Brain microvascular endothelial cell (primary cell): ENCODE measurements at regions not wholly inside any gene's neighbourhood (a gene's known extent, or its start where the extent isn't known, plus 50 kb on each side); places are given as distances from the start of the nearest gene placed in this dataset.
A peak's percentile ranks its signal among the peaks of the same experiment; 100 is the strongest.

ENCODE experiments used
- DNase-seq: peaks from one replicate; pipeline ENCODE4 v3.0.0-alpha.2; 2020
- H3K27ac ChIP-seq: fragments of 250-450 bp; sonication (Bioruptor Pico); 2 replicates; pipeline ENCODE4 v1.5.1; 2020; ENCODE audit warnings: mild to moderate bottlenecking, moderate library complexity
- H3K27me3 ChIP-seq: fragments of 250-450 bp; sonication (Bioruptor Pico); replicated peaks from 2 replicates; pipeline ENCODE4 v1.5.1; 2020; ENCODE audit warnings: mild to moderate bottlenecking
- H3K36me3 ChIP-seq: fragments of 250-450 bp; sonication (Bioruptor Pico); replicated peaks from 2 replicates; pipeline ENCODE4 v1.5.1; 2020; ENCODE audit warnings: mild to moderate bottlenecking
- H3K4me3 ChIP-seq: 2 replicates; pipeline ENCODE4 v1.5.1; 2011; ENCODE audit warnings: low read depth, mild to moderate bottlenecking, control low read depth, low read length, moderate library complexity
- in situ Hi-C: cut with HindIII; loops from 2 replicates; pipeline ENCODE4 v1.10.0; 2017; ENCODE audit warnings: low sequenced_read_pairs, low pct_ligation_motif_present
- TF ChIP-seq, protein P1 (sequence below): IDR thresholded peaks from 2 replicates; pipeline ENCODE4 v1.5.1; 2011; ENCODE audit warnings: low read depth, mild to moderate bottlenecking, moderate library complexity, low read length, control low read depth, inconsistent platforms; ENCODE audit errors: missing control alignments

DNA sequence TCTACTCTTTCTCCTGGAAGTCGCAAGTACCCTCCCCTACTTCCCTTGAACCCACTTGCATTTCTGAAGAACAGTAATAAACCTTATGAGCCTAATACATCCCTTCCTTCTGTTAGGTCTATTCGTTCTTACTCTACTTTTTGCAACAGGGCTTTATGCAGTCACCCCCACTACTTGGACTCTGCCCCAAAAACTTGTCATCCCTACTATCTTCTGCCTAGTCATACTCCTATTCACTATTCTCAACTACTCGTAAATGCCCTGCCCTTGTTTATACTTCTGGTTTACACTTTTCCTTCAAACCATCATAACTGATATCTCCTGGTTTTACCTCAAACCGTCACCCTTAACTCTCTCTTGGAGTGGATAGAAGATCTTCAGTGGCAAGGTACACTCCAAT lies 55.2 kb upstream of the SLIT2 start:
- DNase-seq: no peak
- TF ChIP-seq, protein P1, sequence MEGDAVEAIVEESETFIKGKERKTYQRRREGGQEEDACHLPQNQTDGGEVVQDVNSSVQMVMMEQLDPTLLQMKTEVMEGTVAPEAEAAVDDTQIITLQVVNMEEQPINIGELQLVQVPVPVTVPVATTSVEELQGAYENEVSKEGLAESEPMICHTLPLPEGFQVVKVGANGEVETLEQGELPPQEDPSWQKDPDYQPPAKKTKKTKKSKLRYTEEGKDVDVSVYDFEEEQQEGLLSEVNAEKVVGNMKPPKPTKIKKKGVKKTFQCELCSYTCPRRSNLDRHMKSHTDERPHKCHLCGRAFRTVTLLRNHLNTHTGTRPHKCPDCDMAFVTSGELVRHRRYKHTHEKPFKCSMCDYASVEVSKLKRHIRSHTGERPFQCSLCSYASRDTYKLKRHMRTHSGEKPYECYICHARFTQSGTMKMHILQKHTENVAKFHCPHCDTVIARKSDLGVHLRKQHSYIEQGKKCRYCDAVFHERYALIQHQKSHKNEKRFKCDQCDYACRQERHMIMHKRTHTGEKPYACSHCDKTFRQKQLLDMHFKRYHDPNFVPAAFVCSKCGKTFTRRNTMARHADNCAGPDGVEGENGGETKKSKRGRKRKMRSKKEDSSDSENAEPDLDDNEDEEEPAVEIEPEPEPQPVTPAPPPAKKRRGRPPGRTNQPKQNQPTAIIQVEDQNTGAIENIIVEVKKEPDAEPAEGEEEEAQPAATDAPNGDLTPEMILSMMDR: no peak
- Histone ChIP-seq H3K36me3 (no peaks in the 10 kb centered on the region), H3K27me3 (no peaks in the 10 kb centered on the region), H3K4me3 (no peak overlapping the region), H3K27ac (no peak overlapping the region)
- in situ Hi-C loops: no loop called here

DNA sequence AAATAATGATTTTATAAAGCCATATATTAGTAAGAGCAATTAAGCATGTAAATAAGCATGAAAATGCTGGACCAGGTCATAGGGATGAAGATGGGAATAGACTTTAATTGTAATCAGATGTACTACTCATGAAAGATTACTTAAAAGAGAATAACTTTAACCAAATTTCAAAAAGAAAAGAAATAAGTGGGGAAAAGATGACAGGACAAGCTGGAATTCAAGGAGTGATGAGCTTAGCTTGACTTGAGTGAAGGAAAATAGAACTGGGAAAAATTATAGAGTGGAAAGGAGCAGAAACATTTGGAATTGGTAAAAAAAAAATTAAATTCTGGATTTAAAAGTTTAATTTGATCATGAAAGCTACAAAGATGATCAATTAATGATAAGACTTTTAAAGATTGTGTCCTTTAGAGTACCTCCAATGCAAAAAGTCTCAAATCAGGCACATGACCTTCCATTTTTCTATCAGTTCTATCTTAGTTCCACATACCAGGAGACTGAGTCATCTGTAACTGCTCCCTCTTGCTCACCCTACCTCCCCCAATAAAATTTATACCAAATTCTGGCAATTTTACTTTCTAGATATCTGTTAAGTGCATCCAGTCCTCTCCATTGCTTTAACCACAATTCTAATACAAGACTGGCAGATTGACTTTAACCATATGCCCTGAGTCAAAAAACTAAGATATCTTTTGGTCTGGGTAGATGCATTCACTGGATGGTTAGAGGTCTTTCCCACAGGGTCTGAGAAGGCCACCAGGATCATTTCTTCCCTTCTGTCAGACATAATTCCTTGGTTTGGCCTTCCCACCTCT lies 56.4 kb upstream of the SLIT2 start:
- TF ChIP-seq, protein P1: no peak
- H3K27ac ChIP-seq: peak overlapping the region; percentile 77
- in situ Hi-C loops: no loop called here
- H3K4me3 ChIP-seq: no peak overlapping the region
- peak; percentile 16 for DNase-seq
- H3K27me3 ChIP-seq: no peaks in the 10 kb centered on the region
- no peaks in the 10 kb centered on the region for H3K36me3 ChIP-seq

DNA sequence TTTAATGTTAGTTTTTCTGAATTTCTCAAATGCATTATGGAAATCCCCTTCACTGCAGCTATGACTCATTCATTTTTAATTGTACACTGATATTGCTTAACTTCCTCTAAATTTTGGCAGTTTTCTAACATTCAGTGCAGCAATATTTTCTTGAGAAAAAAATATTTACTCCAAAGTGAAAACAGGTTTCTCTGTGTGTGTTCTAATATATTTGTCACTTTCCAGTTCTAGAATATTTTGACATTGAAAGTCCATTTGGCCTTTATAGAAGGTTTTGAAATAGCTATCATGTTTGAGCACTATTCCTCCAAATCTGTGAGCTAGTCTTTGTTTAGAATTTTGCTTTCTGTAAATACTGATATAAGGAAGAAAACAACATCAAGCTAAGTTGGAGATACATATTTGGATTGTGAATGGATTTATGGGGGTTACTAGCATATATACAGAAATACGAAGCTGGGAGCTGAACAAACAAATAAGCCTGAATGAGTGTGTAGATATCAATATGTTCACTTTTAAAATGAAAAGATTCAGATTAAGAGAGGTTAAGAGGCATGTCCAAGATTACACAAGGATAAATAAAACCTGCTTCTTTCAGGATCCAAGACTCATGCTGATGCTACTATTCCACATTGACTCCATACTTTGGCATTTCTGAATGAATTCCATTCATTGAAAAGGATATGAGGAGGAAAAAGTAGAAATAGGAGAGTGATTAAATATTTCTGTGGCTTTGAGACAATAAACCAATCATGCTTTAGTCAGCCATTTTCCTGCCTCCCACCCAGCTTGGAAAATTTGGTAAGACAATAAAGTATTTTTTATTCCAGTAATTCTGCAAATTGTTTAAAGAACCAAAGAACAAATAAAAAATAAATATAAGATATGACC lies 57.3 kb upstream of the SLIT2 start:
- H3K27ac ChIP-seq: peak overlapping the region; percentile 77
- TF ChIP-seq, protein P1: no peak
- H3K4me3 ChIP-seq: no peak overlapping the region
- in situ Hi-C loops: no loop called here
- no peaks in the 10 kb centered on the region for H3K36me3 ChIP-seq
- DNase-seq: peak; percentile 25
- no peaks in the 10 kb centered on the region for H3K27me3 ChIP-seq

DNA sequence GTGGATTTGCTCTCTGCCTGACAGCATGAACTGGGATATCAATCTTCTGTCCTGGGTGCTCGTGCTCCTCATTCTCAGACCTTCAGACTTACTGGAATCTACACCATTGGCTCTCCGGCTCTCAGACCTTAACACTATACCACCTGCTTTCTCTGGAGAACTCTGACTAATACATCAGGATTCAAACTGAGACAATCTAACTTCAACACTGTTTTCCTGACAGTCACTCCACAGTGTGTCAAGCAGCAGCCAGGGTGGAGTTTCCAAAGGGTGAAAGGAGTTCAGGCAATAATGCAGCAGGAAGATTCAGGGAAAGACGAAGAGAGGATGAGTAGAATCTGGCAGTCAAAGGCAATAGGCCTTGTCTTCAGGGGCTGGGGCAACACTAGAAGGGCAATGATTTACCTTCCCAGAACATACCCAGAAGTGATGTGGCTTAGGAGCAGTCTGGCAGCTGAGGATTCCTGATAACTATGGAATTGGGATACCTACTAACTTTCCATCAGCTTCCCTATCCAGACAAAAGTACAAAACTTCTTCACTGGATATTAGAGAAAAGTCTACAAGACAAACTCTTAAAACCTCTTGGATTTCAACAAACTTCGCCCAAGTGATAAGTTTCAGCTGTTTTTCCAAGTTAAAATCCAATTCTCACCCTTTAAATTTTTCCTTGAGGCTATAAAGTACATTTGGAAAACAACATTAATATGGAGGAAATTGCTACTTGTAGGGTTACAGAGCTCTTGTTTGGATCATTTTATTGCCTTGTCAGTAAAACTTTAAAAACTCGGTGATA lies 58.4 kb upstream of the SLIT2 start:
- in situ Hi-C loops: no loop called here
- TF ChIP-seq, protein P1: no peak
- H3K27ac ChIP-seq: peak overlapping the region; percentile 77
- H3K4me3 ChIP-seq: no peak overlapping the region
- DNase-seq: peak; percentile 46
- H3K27me3 ChIP-seq: no peaks in the 10 kb centered on the region
- no peaks in the 10 kb centered on the region for H3K36me3 ChIP-seq

DNA sequence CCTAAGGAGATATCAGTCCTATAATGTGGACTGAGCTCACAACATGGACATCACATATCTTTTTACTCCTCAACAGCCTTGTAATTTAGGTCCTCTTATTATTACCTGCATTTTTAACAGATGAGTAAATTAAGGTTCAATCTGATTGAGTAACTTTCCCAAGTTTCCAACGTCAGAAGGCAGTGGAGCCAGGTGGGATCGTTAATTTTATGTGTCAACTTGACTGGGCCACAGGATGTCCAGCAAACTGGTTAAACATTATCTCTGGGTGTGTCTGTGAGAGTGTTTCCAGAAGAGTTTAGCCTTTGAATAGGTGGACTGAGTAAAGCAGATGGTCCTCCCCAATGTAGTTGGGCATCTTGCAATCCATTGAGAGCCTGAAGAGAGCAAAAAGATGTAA lies 59.0 kb upstream of the SLIT2 start:
- DNase-seq: no peak
- no peak overlapping the region for H3K4me3 ChIP-seq
- no peaks in the 10 kb centered on the region for H3K27me3 ChIP-seq
- no peaks in the 10 kb centered on the region for H3K36me3 ChIP-seq
- TF ChIP-seq, protein P1: no peak
- in situ Hi-C loops: no loop called here
- H3K27ac ChIP-seq: no peak overlapping the region
